ACHN (cell line): ENCODE measurements at regions not wholly inside any gene's neighbourhood (a gene's known extent, or its start where the extent isn't known, plus 50 kb on each side); places are given as distances from the start of the nearest gene placed in this dataset.
"Not testable (repeated sequence)": the region's sequence is repeated elsewhere in the genome, so short reads cannot be mapped to it uniquely, and the experiment has no call there.

Experiments
- DNase-seq: peaks from one replicate; pipeline ENCODE4 v3.0.0-alpha.2; 2015
- in situ Hi-C: cut with HindIII; loops from 2 replicates; pipeline ENCODE4 v1.10.0; 2017; ENCODE audit warnings: low sequenced_read_pairs, low pct_ligation_motif_present, low pct_unique_long_range_greater_than_20kb

DNA sequence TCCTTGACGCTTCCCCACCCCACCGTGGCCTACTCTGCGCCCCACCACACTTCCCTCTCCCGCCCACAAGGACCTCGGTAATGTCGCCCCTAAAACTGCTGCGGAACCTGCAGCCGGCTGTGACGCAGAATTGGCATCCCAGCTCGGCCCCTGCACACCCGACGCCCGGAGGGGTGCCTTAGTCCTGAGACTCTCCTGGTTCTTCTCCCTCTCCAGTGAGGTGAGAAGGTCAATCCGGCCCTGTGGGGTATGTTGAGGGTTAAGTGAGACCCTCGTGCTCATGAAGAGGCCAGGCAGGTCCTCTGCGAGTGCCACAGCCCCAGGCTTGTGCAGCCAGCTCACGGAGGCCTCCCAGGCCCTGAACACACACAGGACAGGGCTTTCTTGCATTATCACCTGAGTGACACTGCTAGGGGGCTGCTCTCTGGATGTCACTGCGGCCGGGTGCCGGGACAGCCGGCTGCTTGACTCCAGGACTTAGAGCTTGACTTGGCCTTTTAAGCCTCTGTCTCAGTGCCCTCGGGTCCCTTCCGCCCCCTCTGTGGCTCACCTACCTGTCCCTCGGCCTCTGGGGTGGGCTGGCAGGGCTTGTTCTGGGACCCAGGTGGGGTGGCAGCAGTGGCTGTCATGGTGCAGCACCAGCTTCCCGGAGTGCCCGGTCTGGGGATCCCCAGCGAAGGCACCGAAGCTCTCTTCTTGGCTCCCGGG lies 106.9 kb upstream of the C14orf180 start:
- in situ Hi-C loops = no loop called here
- DNase-seq = no peak

DNA sequence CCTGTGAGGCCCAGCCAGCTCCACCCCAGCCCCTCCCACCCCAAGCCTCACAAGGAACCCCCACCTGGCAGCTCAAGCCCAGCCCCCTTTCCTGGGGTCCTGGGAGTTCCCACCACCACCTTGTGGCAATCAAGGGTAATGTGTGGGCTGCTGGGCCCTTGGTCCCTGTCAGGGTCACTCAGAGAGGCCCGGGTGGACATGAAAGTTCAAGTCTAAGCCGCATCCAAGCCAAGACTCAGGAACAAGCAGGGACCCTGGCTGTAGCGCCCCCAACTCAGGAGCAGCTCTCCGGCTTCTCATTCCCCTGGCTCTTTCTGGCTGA lies 106.4 kb upstream of the C14orf180 start:
- DNase-seq = no peak
- in situ Hi-C loops = no loop called here

GRCh38 chr14:104473649-104474494 lies 105.7 kb upstream of the C14orf180 start:
- in situ Hi-C loops = no loop called here
- DNase-seq = no peak

GRCh38 chr14:104474495-104475213 lies 104.9 kb upstream of the C14orf180 start:
- in situ Hi-C loops = no loop called here
- no peak for DNase-seq

DNA sequence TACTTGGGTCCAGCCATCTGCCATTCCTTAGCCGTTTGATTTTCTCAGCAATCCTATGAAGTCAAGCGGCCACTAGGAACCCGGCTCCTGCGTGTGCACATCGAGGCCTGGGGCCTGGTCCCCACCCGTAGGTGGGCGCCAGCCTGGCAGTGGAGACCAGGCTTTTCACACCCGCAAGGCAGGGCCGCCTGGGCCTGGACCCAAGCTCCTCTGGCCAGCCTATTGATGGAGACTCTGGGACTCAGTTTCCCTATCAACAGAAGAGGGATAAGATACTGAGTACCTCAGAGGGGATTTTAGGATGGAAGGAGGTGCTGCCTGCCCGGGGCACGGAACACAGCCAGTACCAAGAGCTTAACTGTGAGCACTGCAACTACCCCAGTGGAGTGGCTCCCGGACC lies 104.3 kb upstream of the C14orf180 start:
- no peak for DNase-seq
- in situ Hi-C loops = no loop called here

DNA sequence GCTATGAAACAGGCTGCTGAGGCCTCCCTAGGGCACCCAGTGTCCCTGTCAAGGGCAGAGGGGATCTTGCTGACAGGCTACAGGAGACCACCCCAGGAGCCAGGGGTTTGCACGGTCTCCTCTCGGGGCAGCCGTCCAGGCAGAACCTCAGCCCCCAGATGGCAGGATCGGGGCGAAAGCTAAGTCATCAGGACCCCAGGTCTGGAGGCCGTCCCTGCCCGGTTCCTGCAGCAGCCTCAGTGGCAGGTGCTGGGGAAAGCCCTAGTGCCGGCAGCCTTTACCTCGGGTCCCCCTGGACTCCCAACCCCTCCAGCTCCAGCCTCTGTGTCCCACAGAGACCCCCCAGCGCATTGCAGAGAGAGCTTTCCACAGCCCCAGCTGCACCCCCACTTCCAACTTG lies 103.8 kb upstream of the C14orf180 start:
- DNase-seq = no peak
- in situ Hi-C loops = no loop called here

- no peak for DNase-seq
- in situ Hi-C loops = no loop called here
Measured at GRCh38 chr14:104476437-104476836, 103.1 kb upstream of the C14orf180 start.

DNA sequence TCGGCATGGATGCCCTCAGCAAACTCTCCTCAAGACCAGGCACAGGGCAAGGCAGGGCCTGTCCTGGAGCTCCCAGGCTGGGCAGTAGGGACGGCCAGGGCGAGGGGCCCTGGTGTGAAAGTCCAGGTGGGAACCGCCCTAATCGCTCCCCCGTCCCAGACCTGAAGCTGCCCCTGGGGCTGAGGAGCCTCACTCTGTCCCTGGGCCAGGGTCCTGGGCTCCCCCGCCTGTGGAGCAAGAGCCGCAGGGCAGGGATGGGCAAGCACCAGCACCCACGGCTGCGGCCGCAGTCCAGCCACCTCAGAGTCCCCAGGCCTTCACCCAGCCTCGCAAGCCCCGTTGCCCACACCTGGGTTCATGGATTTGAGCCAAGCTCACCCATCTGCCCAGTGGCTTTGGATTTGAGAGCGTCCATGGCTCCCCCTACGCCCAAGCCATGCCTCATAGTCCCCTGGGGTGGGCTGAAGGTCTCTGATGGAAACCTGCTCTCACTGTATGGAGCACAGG lies 102.4 kb upstream of the C14orf180 start:
- DNase-seq = no peak
- in situ Hi-C loops = no loop called here

DNA sequence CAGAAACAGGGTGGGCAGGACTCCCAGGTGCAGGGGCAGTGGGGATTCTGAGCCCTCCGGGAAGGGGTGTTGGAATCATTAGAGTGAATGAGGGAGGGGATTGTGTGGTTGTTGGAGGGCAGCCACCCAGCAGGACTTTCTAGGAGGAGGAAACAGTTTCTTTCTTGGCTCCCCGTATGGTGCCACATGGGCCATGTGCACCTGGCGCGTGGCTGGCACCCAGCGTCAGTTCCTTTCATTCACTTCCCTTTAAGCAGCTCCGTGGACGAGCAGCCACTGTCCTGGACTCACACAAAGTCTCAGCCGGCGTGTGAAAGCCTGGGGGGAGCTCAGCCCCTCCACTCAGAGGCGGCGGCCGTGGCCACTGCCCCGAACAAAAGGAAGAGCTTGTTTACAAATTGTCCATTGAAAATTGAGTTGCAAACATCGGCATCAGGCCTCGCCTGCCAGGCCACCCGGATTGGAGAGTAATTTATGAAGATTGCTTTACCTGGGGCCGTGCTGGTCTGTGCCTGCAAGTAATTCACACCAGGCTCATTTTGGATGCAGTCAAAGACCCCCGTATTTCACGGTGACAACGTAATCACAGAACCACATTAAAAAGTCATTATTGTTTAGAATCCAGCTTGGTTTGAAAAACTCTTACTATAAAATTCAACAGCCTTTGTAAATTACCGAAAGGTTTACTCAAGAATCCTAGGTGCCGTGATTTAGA lies 101.7 kb upstream of the C14orf180 start:
- in situ Hi-C loops = no loop called here

GRCh38 chr14:104478656-104479055 lies 100.9 kb upstream of the C14orf180 start:
- DNase-seq = no peak
- in situ Hi-C loops = no loop called here

More for the DNA sequence above, 101.7 kb upstream of the C14orf180 start:
- no peak for DNase-seq

DNA sequence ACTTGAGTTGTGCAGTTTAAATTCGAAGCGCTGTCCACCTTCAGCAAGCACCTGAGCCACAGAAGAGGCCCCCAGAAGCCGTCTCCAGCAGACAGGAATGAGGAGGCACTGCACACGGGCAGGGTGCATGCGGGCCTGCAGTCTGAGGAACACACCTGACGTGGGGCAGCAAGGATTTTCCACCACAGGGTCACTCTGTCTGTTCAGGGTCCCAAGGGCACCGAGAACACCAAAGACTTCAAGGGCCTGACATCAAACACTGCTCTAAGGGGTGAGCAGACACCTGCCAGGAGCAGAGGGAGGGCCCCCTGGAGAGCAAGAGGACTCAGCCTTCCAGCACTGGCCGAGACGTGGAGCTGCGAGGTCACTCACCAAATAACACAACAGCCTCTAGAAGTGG lies 99.7 kb upstream of the C14orf180 start:
- in situ Hi-C loops = no loop called here

GRCh38 chr14:104481323-104481722 lies 98.2 kb upstream of the C14orf180 start:
- in situ Hi-C loops = no loop called here
- DNase-seq = no peak

More for the DNA sequence above, 99.7 kb upstream of the C14orf180 start:
- DNase-seq = no peak

DNA sequence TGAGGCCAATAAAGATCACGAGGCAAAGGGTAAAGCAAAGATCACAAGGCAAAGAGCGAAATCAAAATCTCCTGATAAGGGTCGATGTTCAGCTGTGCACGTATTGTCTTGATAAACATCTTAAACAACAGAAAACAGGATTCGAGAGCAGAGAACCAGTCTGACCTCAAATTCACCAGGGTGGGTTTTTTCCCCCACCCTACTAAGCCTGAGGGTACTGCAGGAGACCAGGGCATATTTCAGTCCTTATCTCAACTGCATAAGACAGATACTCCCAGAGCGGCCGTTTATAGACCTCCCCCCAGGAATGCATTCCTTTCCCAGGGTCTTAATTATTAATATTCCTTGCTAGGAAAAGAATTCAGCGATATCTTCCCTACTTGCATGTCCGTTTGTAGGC lies 97.5 kb upstream of the C14orf180 start:
- DNase-seq, in situ Hi-C loops: not testable (repeated sequence)

- in situ Hi-C loops = no loop called here
Measured at GRCh38 chr14:104486222-104486923, 93.2 kb upstream of the C14orf180 start.

GRCh38 chr14:104494483-104494882 lies 85.1 kb upstream of the C14orf180 start:
- DNase-seq = no peak
- in situ Hi-C loops = no loop called here

More at GRCh38 chr14:104486222-104486923, 93.2 kb upstream of the C14orf180 start:
- no peak for DNase-seq

GRCh38 chr14:104496095-104496494 lies 83.5 kb upstream of the C14orf180 start:
- DNase-seq = no peak
- in situ Hi-C loops = no loop called here

DNA sequence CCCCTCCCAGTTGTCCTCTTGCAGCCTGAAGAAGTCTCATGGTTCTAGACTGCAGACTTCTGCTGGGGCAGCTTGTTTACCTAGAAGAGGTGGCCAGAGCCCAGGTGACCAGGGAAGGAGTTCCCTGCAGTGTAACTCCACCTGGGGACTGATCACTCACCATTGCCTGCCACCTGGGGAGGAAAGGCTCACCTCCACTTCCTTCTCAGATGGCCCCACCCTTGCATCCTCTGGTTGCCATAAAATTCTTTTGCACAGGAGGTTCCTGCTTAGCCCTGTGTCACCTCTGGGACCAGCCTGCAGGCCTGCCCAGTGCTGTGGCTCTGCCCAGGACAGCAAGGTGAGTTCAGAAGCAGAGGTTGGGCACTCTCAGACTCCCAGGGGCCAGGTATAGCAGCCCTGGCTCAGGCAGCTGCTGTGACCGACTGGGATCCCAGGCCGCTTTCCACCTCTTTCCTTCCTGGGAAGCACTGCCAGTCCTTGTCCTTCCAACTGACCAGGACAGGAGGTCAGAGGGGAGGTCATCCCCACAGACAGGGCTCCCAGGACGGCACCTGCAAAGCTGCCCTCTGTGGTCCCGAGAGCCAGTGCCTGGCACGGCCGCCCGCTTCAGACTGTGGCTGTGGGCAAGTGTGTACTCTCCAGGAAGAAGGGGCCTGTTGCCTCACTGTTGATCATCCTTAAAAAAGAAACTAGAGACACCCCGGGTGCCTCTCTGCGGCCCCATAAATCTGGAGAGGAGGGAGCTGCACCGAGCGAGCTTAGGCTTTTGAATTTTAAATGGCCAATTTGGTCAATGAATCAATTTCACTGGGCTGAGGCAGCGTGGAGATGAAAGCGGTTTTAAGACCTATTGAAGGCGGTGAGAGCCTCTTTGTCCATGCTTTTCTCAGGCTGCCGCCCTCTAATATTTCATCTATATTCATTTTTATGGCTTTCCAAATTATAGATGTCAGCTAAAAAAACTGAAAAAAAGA lies 79.5 kb upstream of the C14orf180 start:
- in situ Hi-C loops = no loop called here
- no peak for DNase-seq
